HAP-1 (cell line): ENCODE measurements at regions not wholly inside any gene's neighbourhood (a gene's known extent, or its start where the extent isn't known, plus 50 kb on each side); places are given as distances from the start of the nearest gene placed in this dataset.

Source experiments
- DNase-seq, 2 experiments: peaks; one replicate each; pipeline ENCODE4 v3.0.0-alpha.2; 2016 to 2020; ENCODE audit warnings: low spot score in 2 of 2
- H3K27me3 ChIP-seq: fragments of 250-450 bp; sonication (Bioruptor Pico); 2 replicates; pipeline ENCODE4 v1.5.1; 2020; ENCODE audit warnings: low read depth, mild to moderate bottlenecking, moderate library complexity
- H3K36me3 ChIP-seq: fragments of 250-450 bp; sonication (Bioruptor Pico); replicated peaks from 2 replicates; pipeline ENCODE4 v1.5.1; 2020; ENCODE audit warnings: mild to moderate bottlenecking
- H3K4me1 ChIP-seq: fragments of 250-450 bp; sonication (Bioruptor Pico); 2 replicates; pipeline ENCODE4 v1.5.1; 2020; ENCODE audit warnings: mild to moderate bottlenecking
- H3K4me3 ChIP-seq: fragments of 250-450 bp; sonication (Bioruptor Pico); 2 replicates; pipeline ENCODE4 v1.5.1; 2020; ENCODE audit warnings: mild to moderate bottlenecking, moderate library complexity
- H3K9me3 ChIP-seq: fragments of 250-450 bp; sonication (Bioruptor Pico); 2 replicates; pipeline ENCODE4 v1.5.1; 2020; ENCODE audit warnings: mild to moderate bottlenecking, moderate library complexity
- in situ Hi-C: fragments of 300-500 bp; cut with MboI; formaldehyde crosslinking; loops from 3 replicates; pipeline ENCODE4 v1.14.3; 2020; ENCODE audit warnings: low sequenced_read_pairs, inconsistent platforms, mixed read lengths

DNA sequence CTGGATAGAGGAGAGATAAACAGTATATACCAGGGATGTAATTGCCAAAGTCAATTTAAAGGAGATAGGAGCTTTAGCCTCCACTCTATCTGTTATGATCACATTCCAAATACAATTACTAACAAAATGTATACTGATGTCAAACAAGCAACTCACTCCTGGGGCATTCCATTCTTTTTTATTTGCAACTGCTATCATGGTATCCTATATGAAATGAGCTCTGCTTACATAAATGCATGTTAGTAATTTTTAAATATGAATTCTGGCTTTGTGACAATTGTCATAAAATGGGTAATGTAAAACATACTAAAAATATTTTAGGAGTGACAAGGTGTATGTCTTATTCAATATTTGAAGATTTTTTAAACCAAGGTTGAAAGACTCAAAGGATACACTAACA lies 751.1 kb downstream of the HACE1 start:
- no peak for DNase-seq
- Histone ChIP-seq H3K36me3 (no peaks in the 10 kb centered on the region), H3K9me3 (no peaks in the 10 kb centered on the region), H3K4me3 (no peak overlapping the region), H3K27me3 (no peaks in the 10 kb centered on the region), H3K4me1 (no peaks in the 10 kb centered on the region)
- in situ Hi-C loops, result no loop called here

DNA sequence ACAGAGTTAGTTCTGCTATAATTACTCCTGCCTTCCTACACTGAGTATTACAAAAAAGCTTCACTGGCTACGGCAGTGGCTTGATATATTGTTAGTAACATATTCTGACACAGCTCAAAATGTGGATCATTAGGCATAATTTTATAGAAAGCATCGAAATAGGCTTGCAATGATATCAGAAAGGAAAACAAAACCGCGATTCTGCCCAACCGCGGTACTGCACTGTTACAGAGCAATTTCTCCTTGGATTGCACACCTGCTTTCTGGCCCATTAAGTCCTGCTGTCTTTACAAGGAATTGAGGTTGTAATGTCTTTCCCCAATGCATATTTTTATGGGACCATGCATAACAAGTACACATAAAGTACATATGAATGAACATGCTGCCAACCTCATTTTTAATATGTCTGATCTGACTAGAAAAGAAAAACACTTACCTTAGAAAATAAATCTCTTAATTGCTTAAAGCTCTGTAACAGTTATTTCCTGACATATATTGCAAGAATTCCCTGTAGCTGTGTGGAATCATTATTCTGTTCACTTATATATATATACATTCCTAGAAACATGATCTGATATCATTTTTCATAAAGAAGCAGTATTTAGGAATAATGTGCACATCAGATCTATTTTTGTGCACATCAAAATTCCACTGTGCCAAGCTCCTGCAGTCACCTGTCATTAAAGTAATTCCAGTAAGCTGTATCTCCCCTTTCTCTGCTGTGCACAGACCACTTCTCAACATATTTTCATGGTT lies 763.9 kb downstream of the HACE1 start:
- no peaks in the 10 kb centered on the region for H3K4me1 ChIP-seq
- no peak overlapping the region for H3K4me3 ChIP-seq
- H3K9me3 ChIP-seq, result no peaks in the 10 kb centered on the region
- no peaks in the 10 kb centered on the region for H3K36me3 ChIP-seq
- DNase-seq, result no peak
- H3K27me3 ChIP-seq, result no peaks in the 10 kb centered on the region
- in situ Hi-C loops, result no loop called here

DNA sequence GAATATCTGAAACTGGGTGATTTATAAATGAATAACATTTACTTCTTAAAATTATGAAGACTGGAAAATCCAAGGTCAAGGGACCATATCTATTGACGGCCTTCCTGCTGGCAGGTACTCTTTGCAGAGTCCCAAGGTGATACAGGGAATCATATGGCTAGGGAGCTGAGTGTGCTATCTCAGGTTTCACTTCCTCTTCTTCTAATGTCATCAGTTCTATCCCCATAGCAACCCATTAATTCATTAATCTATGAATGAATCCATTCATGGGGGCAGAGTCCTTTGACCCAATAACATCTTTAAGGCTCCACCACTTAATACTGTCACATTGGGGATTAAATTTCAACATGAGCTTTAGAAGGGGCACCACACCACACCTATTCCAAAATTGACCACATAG lies 772.0 kb downstream of the HACE1 start:
- Histone ChIP-seq H3K36me3 (no peaks in the 10 kb centered on the region), H3K9me3 (no peaks in the 10 kb centered on the region), H3K4me3 (no peak overlapping the region), H3K4me1 (no peaks in the 10 kb centered on the region), H3K27me3 (no peaks in the 10 kb centered on the region)
- no peak for DNase-seq
- in situ Hi-C loops, result no loop called here

DNA sequence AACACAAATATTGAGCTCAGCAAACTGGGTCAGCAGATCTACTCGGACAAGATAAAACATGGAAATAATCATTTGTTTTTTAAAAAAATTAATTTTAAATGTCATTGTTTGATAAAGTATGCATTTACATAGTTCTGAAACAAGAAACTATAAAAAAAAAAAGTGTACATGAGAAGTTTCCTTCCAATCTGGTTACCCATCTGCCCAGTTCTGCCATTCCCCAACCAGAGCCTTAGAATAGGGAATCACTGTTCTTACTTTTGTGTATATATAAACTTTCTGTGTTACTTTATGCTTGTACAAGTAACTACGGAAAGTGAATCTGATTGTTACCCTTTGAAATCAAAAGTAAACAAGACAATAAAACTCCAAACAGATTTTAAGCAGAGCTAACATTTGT lies 791.4 kb downstream of the HACE1 start:
- Histone ChIP-seq H3K4me1 (peaks cover 2% of the 10 kb centered on the region; the same call in 1 of the 2 replicates), H3K27me3 (peaks cover 4% of the 10 kb centered on the region; the same call in 1 of the 2 replicates), H3K36me3 (no peaks in the 10 kb centered on the region), H3K9me3 (no peaks in the 10 kb centered on the region), H3K4me3 (no peak overlapping the region)
- no peak for DNase-seq
- in situ Hi-C loops, result no loop called here

DNA sequence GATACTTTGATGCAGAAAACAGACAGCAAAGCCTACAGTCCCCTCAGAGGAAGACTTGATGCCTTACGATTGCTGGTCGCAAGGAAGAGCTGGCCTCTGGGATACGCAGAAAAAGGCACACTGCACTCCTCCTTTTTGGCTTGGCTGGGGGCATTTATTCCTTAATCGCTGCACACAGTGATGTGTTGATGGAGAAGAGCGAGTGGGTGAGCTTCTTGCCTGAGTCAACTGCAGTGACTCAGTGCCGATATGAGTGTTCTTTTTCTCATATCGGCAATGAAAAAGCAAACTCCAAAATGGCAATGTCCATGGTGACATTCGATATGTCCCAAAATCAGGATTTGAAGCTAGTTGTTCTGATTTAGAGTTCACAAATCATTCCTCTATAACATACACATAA lies 794.8 kb downstream of the HACE1 start:
- in situ Hi-C loops, result no loop called here
- H3K4me1 ChIP-seq, result peaks cover 2% of the 10 kb centered on the region; the same call in 1 of the 2 replicates
- H3K27me3 ChIP-seq, result peaks cover 4% of the 10 kb centered on the region; the same call in 1 of the 2 replicates
- no peaks in the 10 kb centered on the region for H3K9me3 ChIP-seq
- no peak overlapping the region for H3K4me3 ChIP-seq
- DNase-seq, result no peak
- no peaks in the 10 kb centered on the region for H3K36me3 ChIP-seq

DNA sequence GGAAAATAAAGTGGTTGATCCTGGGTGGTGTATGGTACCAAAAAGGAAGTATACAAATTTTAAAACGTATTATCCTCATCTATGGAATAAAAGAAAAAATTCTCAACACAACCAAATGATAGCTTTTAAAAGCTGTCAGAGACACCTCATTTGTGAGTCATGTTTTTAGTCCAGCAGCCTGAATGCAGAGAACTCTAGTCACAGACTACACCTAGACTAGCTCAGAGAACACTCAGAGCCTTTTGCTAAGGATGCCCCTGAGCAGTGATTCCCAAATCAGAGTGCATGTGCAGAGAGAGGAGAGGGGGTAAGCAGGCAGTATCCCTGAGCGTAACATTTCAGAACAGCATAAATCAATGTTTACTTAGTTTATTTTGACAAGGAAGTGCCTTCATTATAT lies 809.3 kb downstream of the HACE1 start:
- in situ Hi-C loops, result no loop called here
- no peaks in the 10 kb centered on the region for H3K9me3 ChIP-seq
- H3K27me3 ChIP-seq, result no peaks in the 10 kb centered on the region
- H3K4me3 ChIP-seq, result no peak overlapping the region
- H3K4me1 ChIP-seq, result no peaks in the 10 kb centered on the region
- no peak for DNase-seq
- no peaks in the 10 kb centered on the region for H3K36me3 ChIP-seq

DNA sequence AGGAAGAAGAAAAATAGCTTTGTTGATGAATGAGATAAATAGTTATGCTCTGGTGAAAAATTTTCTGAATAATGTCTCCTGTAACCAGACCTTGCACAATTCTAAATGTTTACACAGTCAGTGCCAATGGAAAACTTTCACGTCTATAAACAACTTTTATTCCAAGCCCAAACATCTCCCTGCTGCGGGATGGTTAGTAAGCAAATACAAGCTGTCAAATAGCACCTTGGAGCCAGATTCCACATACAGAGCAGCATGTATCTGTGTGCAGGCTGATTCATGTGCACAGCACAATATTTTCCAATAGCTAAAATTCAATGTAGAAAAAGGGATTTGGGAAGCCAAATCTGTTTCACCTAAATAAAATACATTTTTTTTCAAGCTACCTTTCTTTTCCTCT lies 813.3 kb downstream of the HACE1 start:
- no peaks in the 10 kb centered on the region for H3K36me3 ChIP-seq
- DNase-seq, result no peak
- in situ Hi-C loops, result no loop called here
- H3K27me3 ChIP-seq, result no peaks in the 10 kb centered on the region
- no peaks in the 10 kb centered on the region for H3K4me1 ChIP-seq
- no peaks in the 10 kb centered on the region for H3K9me3 ChIP-seq
- H3K4me3 ChIP-seq, result no peak overlapping the region

DNA sequence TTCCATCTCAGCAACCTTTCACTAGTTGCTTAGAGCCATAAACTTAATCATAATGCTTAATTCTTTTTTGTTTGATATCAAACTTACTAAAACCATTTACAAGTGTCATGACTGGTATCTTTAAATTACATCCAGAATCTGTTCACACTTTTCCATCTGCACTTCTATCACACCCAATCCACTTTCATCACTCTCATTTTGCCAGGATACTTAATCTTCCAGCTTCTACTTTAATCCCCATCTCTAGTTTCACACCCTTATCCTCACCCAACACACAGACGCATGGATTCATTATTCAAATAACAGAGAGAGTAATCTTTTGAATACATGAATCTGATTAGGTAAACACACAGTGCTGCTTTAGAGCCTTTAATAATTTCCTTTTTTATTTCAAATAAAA lies 828.4 kb downstream of the HACE1 start:
- in situ Hi-C loops, result no loop called here

DNA sequence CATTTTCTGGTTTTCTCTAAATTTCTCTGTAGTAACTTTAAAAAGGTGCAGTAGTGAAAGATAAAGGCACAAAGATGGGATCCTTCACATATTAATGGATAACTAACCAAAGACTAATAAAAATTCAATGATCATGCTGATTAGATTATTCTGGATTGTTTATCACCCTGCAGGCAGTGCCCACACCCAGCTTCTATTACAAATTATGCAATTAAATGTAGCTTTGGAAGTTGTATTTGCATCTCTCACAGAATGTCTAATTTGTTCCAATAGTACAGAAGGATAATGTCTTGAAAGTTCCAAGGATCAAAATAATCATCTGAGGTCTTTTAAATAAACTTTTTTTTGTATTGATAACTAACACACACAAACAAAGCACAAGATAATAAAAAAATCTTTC lies 837.6 kb downstream of the HACE1 start:
- no peaks in the 10 kb centered on the region for H3K27me3 ChIP-seq
- in situ Hi-C loops, result no loop called here
- no peak overlapping the region for H3K4me3 ChIP-seq
- no peaks in the 10 kb centered on the region for H3K36me3 ChIP-seq
- no peak for DNase-seq
- no peaks in the 10 kb centered on the region for H3K4me1 ChIP-seq
- H3K9me3 ChIP-seq, result no peaks in the 10 kb centered on the region

More for the DNA sequence above, 828.4 kb downstream of the HACE1 start:
- Histone ChIP-seq H3K9me3 (no peaks in the 10 kb centered on the region), H3K27me3 (peaks cover 4% of the 10 kb centered on the region; the same call in 1 of the 2 replicates), H3K4me1 (no peaks in the 10 kb centered on the region), H3K4me3 (no peak overlapping the region), H3K36me3 (no peaks in the 10 kb centered on the region)
- no peak for DNase-seq

DNA sequence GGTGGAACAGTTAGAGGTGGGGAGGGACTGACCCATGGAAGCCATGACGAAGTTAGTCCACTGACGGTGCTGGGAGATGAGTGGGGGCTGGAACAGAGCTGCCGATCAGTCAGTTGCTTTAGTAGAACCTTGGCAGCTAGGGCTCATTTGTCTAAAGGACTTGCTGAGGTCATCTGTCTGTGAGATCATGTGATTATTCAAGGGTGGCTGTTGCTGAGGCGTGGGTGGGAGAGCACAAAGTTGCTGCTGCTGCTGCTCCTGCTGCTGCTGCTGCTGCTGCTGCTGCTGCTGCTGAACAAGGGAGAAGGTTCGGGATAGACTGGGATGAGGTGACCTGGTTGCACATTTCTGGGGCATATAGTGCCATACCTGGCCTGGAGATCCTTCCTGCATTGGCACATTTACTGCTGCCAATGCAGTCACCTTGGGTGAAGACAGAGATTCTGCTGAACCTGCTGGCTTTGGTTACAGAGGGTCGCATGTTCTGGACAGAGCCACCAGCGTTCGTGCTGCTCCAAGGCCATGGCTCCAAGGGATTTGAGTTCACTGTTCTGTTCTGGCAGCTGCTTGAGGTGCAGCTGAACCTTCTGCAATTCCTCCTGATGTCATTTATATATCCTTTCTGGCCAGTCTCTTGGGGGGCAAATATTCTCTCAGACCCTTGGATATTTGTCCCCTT lies 840.5 kb downstream of the HACE1 start:
- no peaks in the 10 kb centered on the region for H3K9me3 ChIP-seq
- H3K27me3 ChIP-seq, result no peaks in the 10 kb centered on the region
- H3K36me3 ChIP-seq, result no peaks in the 10 kb centered on the region
- no peak overlapping the region for H3K4me3 ChIP-seq
- no peaks in the 10 kb centered on the region for H3K4me1 ChIP-seq
- DNase-seq, result no peak
- in situ Hi-C loops, result no loop called here

DNA sequence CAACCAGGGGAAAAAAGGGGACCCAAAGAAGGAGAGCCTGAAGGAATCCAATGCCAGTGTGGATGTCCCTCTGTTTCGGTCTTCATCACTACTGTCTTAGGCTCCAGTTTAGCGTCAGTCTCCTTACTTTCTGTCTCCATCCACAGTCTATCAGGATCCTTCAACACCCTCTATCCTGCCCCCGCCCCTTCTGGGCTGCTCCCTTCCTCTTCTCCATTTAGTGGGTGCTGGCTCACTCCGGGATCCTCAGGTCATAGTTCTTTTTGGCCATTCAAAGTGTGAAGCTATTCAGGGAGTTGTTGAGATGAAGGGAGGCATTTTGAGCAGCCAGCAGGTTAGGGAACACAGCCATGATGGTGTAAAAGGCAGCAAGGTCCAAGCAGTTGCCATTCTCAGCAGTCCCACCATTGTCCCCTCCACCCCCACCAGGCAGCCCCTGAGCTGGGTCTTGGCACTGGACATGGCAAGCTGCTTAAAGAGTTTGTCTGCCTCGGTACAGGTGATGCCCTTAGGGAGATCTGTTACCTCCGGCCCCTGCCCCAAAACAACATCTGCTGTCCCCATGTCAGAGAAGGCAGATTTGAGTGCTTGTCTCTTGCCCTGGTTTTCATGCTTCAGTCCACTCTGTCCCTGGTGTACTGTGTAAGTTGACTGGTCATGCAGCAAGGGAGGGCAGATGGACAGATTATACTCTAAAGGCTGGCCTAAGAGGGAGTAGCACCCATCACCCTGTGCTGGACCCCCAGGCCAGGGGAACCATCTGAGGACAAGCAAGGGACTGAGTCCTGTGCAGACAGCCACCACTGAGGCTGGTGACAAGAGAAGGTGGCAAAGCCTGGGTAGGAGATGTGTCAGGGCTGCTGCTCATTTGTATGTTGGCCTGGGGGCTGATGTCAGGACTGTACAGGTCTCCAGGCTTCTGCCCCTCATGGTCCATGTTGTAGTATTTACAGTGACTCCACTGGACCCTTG lies 842.0 kb downstream of the HACE1 start:
- DNase-seq, result no peak
- Histone ChIP-seq H3K4me1 (no peaks in the 10 kb centered on the region), H3K36me3 (no peaks in the 10 kb centered on the region), H3K9me3 (no peaks in the 10 kb centered on the region), H3K27me3 (no peaks in the 10 kb centered on the region; the same call in 1 of the 2 replicates), H3K4me3 (no peak overlapping the region)
- in situ Hi-C loops, result no loop called here

DNA sequence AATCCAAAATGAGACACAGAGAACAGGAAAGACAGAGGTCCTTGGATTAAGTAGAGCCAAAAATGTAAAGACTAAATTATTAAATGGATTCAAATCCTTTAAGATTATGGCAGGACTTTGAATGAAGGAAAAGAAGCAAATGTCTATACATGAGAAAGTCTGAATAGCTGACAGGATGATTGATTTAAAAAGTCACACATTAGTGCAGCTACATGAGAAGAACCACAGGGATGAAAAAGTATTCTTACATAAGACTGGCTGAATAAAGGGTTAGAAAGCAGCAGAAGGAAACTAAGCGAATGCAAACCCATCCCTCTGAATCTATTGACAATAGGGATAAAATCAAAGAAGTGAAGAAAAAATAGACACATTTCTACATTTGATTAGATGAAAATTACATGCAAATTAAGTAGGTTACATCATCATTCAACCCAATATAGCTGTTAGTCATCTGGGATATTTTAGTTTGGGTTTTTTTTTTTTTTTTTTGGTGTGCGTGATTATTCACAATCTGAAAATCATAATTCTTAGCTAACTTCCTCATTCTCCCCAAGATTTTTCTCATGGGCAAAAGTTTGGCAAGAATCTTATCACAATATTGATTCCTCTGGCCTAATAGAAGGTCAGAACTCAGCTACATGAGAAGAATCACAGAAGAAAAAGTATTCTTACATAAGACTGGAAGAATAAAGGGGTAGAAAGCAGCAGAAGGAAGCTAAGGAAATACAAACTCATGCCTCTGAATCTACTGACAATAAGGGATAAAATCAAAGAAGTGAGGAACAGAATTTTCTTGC lies 845.4 kb downstream of the HACE1 start:
- Histone ChIP-seq H3K27me3 (no peaks in the 10 kb centered on the region; the same call in 1 of the 2 replicates), H3K4me3 (no peak overlapping the region), H3K9me3 (no peaks in the 10 kb centered on the region), H3K36me3 (no peaks in the 10 kb centered on the region), H3K4me1 (no peaks in the 10 kb centered on the region)
- in situ Hi-C loops, result no loop called here
- DNase-seq, result no peak

DNA sequence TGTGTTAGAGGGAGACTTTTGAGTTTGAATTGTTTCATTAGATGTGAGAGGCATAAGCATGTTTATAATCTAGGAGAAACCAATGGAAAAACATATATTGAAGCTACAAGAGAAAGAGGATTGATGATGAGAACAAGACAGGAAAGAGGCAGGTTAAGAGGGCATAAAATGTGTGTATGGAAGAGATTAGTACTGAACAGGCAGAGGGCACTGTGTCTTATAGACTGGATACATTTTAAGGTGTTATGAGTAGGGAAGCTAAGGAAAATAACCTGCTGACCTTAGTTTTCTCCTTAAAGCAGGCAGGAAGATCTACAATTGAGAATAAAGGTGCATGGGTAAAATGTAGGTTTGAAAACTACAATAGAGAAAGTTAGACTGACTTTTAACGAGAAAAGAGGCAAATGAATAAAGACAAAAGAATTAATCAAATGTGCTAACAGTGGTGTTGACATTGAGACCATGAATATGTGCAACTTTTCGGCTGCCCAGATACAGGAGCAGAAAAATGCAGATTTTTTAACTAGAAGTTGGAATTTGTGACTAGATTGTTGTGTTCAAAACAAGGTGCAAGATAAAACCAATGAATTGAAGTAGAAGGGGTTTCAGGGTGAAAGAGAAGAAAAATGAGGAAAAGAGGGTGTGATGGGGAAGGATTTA lies 846.3 kb downstream of the HACE1 start:
- no peak for DNase-seq
- Histone ChIP-seq H3K4me1 (no peaks in the 10 kb centered on the region), H3K9me3 (no peaks in the 10 kb centered on the region), H3K4me3 (no peak overlapping the region), H3K36me3 (no peaks in the 10 kb centered on the region), H3K27me3 (no peaks in the 10 kb centered on the region; the same call in 1 of the 2 replicates)
- in situ Hi-C loops, result no loop called here
